Spleen (tissue), 7 donors: ENCODE measurements at regions not wholly inside any gene's neighbourhood (a gene's known extent, or its start where the extent isn't known, plus 50 kb on each side); places are given as distances from the start of the nearest gene placed in this dataset.

Experiments used
- CTCF ChIP-seq, 11 experiments: fragments of 200-600 bp in 7 of 11; fragments of 450-650 bp in 4 of 11; sonication (generic) in 4 of 11; IDR thresholded peaks in 8 of 11; conservative IDR thresholded peaks in 3 of 11; 1 replicate in 7 of 11; 2 replicates in 4 of 11; pipeline versions ENCODE4 v1.4.0 to v1.8.0; 2016 to 2021; ENCODE audit warnings: antibody characterized with exemption in 11 of 11, inconsistent platforms in 4 of 11, mild to moderate bottlenecking in 1 of 11
- POLR2A ChIP-seq, 3 donors: fragments of 450-650 bp; IDR thresholded peaks; one replicate each; pipeline ENCODE4 v1.5.1; 2017; ENCODE audit warnings: antibody characterized with exemption in 3 of 3, mild to moderate bottlenecking in 1 of 3
- POLR2AphosphoS5 ChIP-seq, 3 donors: sonication (generic); formaldehyde crosslinking; IDR thresholded peaks; one replicate each; pipeline ENCODE4 v1.5.1; 2017; ENCODE audit warnings: antibody characterized with exemption in 3 of 3
- donor health status: DM: no; HTN: no; CAD: no; lungs with moderate emphysema.
- donor health status: DM: no; HTN: no; CAD: no.
- donor health status: DM: no; HTN: no; CAD: no.

GRCh38 chr1:71292203-71292602 lies 211.4 kb upstream of the ZRANB2 start:
- TF ChIP-seq POLR2A (IDR thresholded peaks at IDR 0.05) (no peak), CTCF (IDR thresholded peaks at IDR 0.05 in 8 of 11, conservative IDR thresholded peaks at IDR 0.05 in 3 of 11) (no peak), POLR2AphosphoS5 (IDR thresholded peaks at IDR 0.05) (no peak)
